PC-9 (cell line): ENCODE measurements at regions not wholly inside any gene's neighbourhood (a gene's known extent, or its start where the extent isn't known, plus 50 kb on each side); places are given as distances from the start of the nearest gene placed in this dataset.

ENCODE experiments used
- BruUV-seq: library from RNA; stranded (reverse); fragments of 400-500 nt; replicated peaks from 2 replicates; lab custom pipeline; 2021; lab: Mats Ljungman, UMichigan
- CTCF ChIA-PET: fragments of 300-600 bp; sonication (Branson Sonifier 250); formaldehyde crosslinking; loops from one replicate; lab custom pipeline; 2022; ENCODE audit warnings: antibody characterized with exemption; lab: Charles Lee
- POLR2A ChIA-PET: fragments of 300-600 bp; sonication (Branson Sonifier 250); formaldehyde crosslinking; loops from one replicate; lab custom pipeline; 2022; ENCODE audit warnings: antibody characterized with exemption; ENCODE audit not compliant: unreplicated experiment; lab: Charles Lee
- DNase-seq, 2 experiments: peaks; one replicate each; pipeline versions ENCODE4 v3.0.0 to v3.0.0-alpha.2; 2015 to 2022; ENCODE audit warnings: mixed read lengths in 1 of 2
- H2AFZ ChIP-seq: fragments of 200-600 bp; sonication (generic); 2 replicates; pipeline ENCODE4 v1.8.1; 2017; ENCODE audit warnings: antibody characterized with exemption
- H3F3A ChIP-seq: fragments of 200-600 bp; sonication (generic); 2 replicates; pipeline ENCODE4 v1.8.1; 2017; ENCODE audit warnings: antibody characterized with exemption, mild to moderate bottlenecking, low read depth; ENCODE audit not compliant: insufficient read depth
- H3K27ac ChIP-seq: fragments of 200-600 bp; sonication (generic); 2 replicates; pipeline ENCODE4 v1.6.1; 2016; ENCODE audit warnings: mixed run types
- H3K27me3 ChIP-seq: fragments of 200-600 bp; sonication (generic); 2 replicates; pipeline ENCODE4 v1.6.1; 2016; ENCODE audit warnings: low read depth, mixed run types; ENCODE audit not compliant: insufficient read depth
- H3K36me3 ChIP-seq: fragments of 200-600 bp; sonication (generic); 2 replicates; pipeline ENCODE4 v1.6.1; 2016; ENCODE audit warnings: low read depth, mixed run types
- H3K4me1 ChIP-seq: fragments of 200-600 bp; sonication (generic); replicated peaks from 2 replicates; pipeline ENCODE4 v1.6.1; 2016; ENCODE audit warnings: mixed run types; ENCODE audit not compliant: insufficient read depth
- H3K4me2 ChIP-seq: fragments of 200-600 bp; sonication (generic); 2 replicates; pipeline ENCODE4 v1.6.1; 2017; ENCODE audit warnings: mixed run types
- H3K4me3 ChIP-seq: fragments of 200-600 bp; sonication (generic); 2 replicates; pipeline ENCODE4 v1.6.1; 2016; ENCODE audit warnings: mixed run types
- H3K79me2 ChIP-seq: fragments of 200-600 bp; sonication (generic); 2 replicates; pipeline ENCODE4 v1.6.1; 2017; ENCODE audit warnings: low read depth, mixed run types
- H3K9me2 ChIP-seq: fragments of 200-600 bp; sonication (generic); 2 replicates; pipeline ENCODE4 v1.8.1; 2017; ENCODE audit warnings: mild to moderate bottlenecking; ENCODE audit not compliant: insufficient read depth
- H3K9me3 ChIP-seq: fragments of 200-600 bp; sonication (generic); 2 replicates; pipeline ENCODE4 v1.8.1; 2016; ENCODE audit warnings: low read depth; ENCODE audit not compliant: insufficient read depth
- H4K20me1 ChIP-seq: fragments of 200-600 bp; sonication (generic); 2 replicates; pipeline ENCODE4 v1.8.1; 2017; ENCODE audit not compliant: insufficient read depth
- EZH2 ChIP-seq: fragments of 200-600 bp; sonication (generic); IDR thresholded peaks from 2 replicates; pipeline ENCODE4 v1.8.0; 2017; ENCODE audit warnings: antibody characterized with exemption, low read depth
- intact Hi-C: fragments of 100-400 bp; cut with micrococcal nuclease; formaldehyde crosslinking; loops from one replicate; pipeline ENCODE4 v1.10.0; 2022; ENCODE audit not compliant: unreplicated experiment
- TF ChIP-seq, protein P1 (sequence below): fragments of 200-600 bp; sonication (generic); conservative IDR thresholded peaks from 2 replicates; pipeline ENCODE4 v1.6.1; 2017; ENCODE audit warnings: mixed run types, antibody characterized with exemption, mild to moderate bottlenecking, moderate library complexity

DNA sequence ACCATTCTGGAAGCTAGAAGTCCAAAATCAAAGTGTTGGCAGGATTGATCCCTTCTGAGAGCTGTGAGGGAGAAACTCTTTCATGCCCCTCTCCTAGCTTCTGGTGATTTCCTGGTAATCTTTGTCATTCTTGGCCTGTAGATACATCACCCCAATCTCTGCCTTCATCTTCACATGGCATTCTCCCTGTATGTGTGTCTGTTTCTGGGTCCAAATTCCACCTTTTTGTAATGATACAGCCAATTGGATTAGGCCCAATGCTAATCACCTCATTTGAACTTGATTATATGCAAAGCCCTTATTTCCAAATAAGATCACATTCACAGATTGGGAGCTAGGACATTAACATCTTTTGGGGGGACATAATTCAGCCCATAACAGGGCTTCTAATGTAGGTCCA is 76.9 kb upstream of the MBIP start:
- no peaks in the 10 kb centered on the region for H3K27me3 ChIP-seq
- no peak overlapping the region for H3K27ac ChIP-seq
- ChIA-PET POLR2A (no interaction called here), CTCF (no interaction called here)
- H3K36me3 ChIP-seq = no peaks in the 10 kb centered on the region
- H3K9me2 ChIP-seq = no peaks in the 10 kb centered on the region
- H3F3A ChIP-seq = no peaks in the 10 kb centered on the region
- DNase-seq = no peak
- no peaks in the 10 kb centered on the region for H3K79me2 ChIP-seq
- no peak overlapping the region for H3K4me2 ChIP-seq
- no peaks in the 10 kb centered on the region for H4K20me1 ChIP-seq
- no TSS peak for BruUV-seq
- intact Hi-C loops = no loop called here
- TF ChIP-seq, protein P1, sequence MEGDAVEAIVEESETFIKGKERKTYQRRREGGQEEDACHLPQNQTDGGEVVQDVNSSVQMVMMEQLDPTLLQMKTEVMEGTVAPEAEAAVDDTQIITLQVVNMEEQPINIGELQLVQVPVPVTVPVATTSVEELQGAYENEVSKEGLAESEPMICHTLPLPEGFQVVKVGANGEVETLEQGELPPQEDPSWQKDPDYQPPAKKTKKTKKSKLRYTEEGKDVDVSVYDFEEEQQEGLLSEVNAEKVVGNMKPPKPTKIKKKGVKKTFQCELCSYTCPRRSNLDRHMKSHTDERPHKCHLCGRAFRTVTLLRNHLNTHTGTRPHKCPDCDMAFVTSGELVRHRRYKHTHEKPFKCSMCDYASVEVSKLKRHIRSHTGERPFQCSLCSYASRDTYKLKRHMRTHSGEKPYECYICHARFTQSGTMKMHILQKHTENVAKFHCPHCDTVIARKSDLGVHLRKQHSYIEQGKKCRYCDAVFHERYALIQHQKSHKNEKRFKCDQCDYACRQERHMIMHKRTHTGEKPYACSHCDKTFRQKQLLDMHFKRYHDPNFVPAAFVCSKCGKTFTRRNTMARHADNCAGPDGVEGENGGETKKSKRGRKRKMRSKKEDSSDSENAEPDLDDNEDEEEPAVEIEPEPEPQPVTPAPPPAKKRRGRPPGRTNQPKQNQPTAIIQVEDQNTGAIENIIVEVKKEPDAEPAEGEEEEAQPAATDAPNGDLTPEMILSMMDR = no peak
- no peak for TF ChIP-seq EZH2
- H2AFZ ChIP-seq = no peak overlapping the region
- H3K4me1 ChIP-seq = no peaks in the 10 kb centered on the region
- H3K4me3 ChIP-seq = no peak overlapping the region
- H3K9me3 ChIP-seq = no peaks in the 10 kb centered on the region

DNA sequence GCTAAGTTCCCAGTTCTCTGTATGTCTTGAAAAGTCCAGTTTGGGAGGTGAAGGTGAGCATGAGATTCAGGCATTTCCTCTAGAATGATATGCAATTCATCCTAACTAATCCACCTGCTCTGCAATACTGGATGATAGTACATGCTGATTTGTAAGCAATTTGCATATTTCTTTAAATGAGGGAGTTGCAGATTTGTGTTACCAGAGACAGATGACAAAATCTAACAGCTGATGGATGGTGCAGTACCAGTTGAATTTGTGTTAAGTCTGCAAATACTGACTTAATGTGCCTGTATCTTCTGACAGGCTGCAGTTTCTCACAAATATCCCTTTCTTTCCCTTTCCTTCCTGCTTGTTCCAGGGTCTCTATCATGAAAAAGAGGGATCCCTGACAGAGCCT is 76.4 kb upstream of the MBIP start:
- POLR2A ChIA-PET = no interaction called here
- no TSS peak for BruUV-seq
- no peak for DNase-seq

DNA sequence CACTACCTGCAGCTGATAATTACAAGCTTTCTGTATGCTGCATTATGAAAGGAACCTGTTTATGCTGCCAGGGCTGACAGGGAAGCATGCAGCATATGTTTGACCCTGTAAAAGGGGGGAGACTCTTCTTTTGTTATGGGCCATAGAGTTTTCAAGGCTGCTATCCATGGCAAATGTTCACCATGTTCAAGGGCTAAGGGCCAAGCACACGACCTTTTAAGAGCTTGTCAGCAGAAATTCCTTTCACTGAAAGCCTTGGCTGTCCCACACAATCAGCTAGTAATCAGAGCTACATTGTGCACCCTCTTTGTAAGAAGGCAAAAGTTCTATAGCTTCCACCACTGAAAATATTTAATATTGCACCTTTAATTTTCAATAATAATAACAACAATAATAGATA is 74.2 kb upstream of the MBIP start:
- intact Hi-C loops = no loop called here
- ChIA-PET POLR2A (no interaction called here), CTCF (no interaction called here)

More for the DNA sequence above, 76.4 kb upstream of the MBIP start:
- H3K4me2 ChIP-seq = no peak overlapping the region
- H4K20me1 ChIP-seq = no peaks in the 10 kb centered on the region
- no peaks in the 10 kb centered on the region for H3K27me3 ChIP-seq
- no peaks in the 10 kb centered on the region for H3K9me2 ChIP-seq
- H3K4me3 ChIP-seq = no peak overlapping the region
- no peaks in the 10 kb centered on the region for H3K4me1 ChIP-seq
- CTCF ChIA-PET = no interaction called here
- no peak for TF ChIP-seq EZH2
- TF ChIP-seq, protein P1 = no peak
- intact Hi-C loops = no loop called here
- no peaks in the 10 kb centered on the region for H3K79me2 ChIP-seq
- H3F3A ChIP-seq = no peaks in the 10 kb centered on the region
- H2AFZ ChIP-seq = no peak overlapping the region
- H3K36me3 ChIP-seq = no peaks in the 10 kb centered on the region
- H3K9me3 ChIP-seq = no peaks in the 10 kb centered on the region
- H3K27ac ChIP-seq = no peak overlapping the region

More for the DNA sequence above, 74.2 kb upstream of the MBIP start:
- Histone ChIP-seq H2AFZ (no peak overlapping the region), H3K4me3 (no peak overlapping the region), H3K79me2 (no peaks in the 10 kb centered on the region), H3K4me1 (no peaks in the 10 kb centered on the region), H4K20me1 (no peaks in the 10 kb centered on the region), H3K4me2 (no peak overlapping the region), H3K27me3 (no peaks in the 10 kb centered on the region), H3K27ac (no peak overlapping the region), H3K9me3 (no peaks in the 10 kb centered on the region), H3K9me2 (no peaks in the 10 kb centered on the region), H3K36me3 (no peaks in the 10 kb centered on the region), H3F3A (no peaks in the 10 kb centered on the region)
- TF ChIP-seq EZH2 = no peak
- TF ChIP-seq, protein P1 = no peak
- BruUV-seq = no TSS peak
- DNase-seq = no peak
